ENCODE measurements at regions not wholly inside any gene's neighbourhood (a gene's known extent, or its start where the extent isn't known, plus 50 kb on each side); places are given as distances from the start of the nearest gene placed in this dataset.

- no peaks in the 10 kb centered on the region for H3K4me1 ChIP-seq
- H3K27me3 ChIP-seq = no peaks in the 10 kb centered on the region
- H3K36me3 ChIP-seq = no peaks in the 10 kb centered on the region
- H3K9ac ChIP-seq (ENCODE audit: low read depth in 2 of 2, low read length in 2 of 2) = no peak overlapping the region
- no peak for TF ChIP-seq CTCF (IDR thresholded peaks at IDR 0.05)
- no peaks in the 10 kb centered on the region for H3K9me3 ChIP-seq
- H3K27ac ChIP-seq = no peak overlapping the region
- no peak for DNase-seq
- H3K4me3 ChIP-seq = no peak overlapping the region
- intact Hi-C loops (cut with DNase I) = no loop called here
These were observed 143.2 kb upstream of the PCBD1 start for GRCh38 chr10:71031603-71032002.

- no peak overlapping the region for H3K27ac ChIP-seq
- H3K27me3 ChIP-seq = no peaks in the 10 kb centered on the region
- no peak for DNase-seq
- H3K9ac ChIP-seq (ENCODE audit: low read depth in 2 of 2, low read length in 2 of 2) = no peak overlapping the region
- no peaks in the 10 kb centered on the region for H3K4me1 ChIP-seq
- H3K36me3 ChIP-seq = no peaks in the 10 kb centered on the region
- H3K4me3 ChIP-seq = no peak overlapping the region
- H3K9me3 ChIP-seq = no peaks in the 10 kb centered on the region
- intact Hi-C loops (cut with DNase I) = no loop called here
- TF ChIP-seq CTCF (IDR thresholded peaks at IDR 0.05) = no peak
These were observed 144.5 kb upstream of the PCBD1 start for GRCh38 chr10:71032887-71033286.

- no peak for DNase-seq
- Histone ChIP-seq H3K9ac (ENCODE audit: low read depth in 2 of 2, low read length in 2 of 2) (no peak overlapping the region), H3K9me3 (no peaks in the 10 kb centered on the region), H3K27ac (no peak overlapping the region), H3K36me3 (no peaks in the 10 kb centered on the region), H3K4me1 (no peaks in the 10 kb centered on the region), H3K27me3 (no peaks in the 10 kb centered on the region), H3K4me3 (no peak overlapping the region)
- intact Hi-C loops (cut with DNase I) = no loop called here
- no peak for TF ChIP-seq CTCF (IDR thresholded peaks at IDR 0.05)
These were observed 145.1 kb upstream of the PCBD1 start for GRCh38 chr10:71033396-71033980.

- Histone ChIP-seq H3K4me3 (no peak overlapping the region), H3K9ac (ENCODE audit: low read depth in 2 of 2, low read length in 2 of 2) (no peak overlapping the region), H3K27ac (no peak overlapping the region), H3K27me3 (no peaks in the 10 kb centered on the region), H3K36me3 (no peaks in the 10 kb centered on the region), H3K9me3 (no peaks in the 10 kb centered on the region), H3K4me1 (no peaks in the 10 kb centered on the region)
- no peak for TF ChIP-seq CTCF (IDR thresholded peaks at IDR 0.05)
- intact Hi-C loops (cut with DNase I) = no loop called here
- DNase-seq = no peak
These were observed 147.3 kb upstream of the PCBD1 start for GRCh38 chr10:71035511-71036296.

GRCh38 chr10:71036297-71036966 is 148.1 kb upstream of the PCBD1 start:
- TF ChIP-seq CTCF (IDR thresholded peaks at IDR 0.05) = no peak
- intact Hi-C loops (cut with DNase I) = no loop called here

More at GRCh38 chr10:71036297-71036966, 148.1 kb upstream of the PCBD1 start:
- Histone ChIP-seq H3K9me3 (no peaks in the 10 kb centered on the region), H3K36me3 (no peaks in the 10 kb centered on the region), H3K4me3 (no peak overlapping the region), H3K27ac (no peak overlapping the region), H3K4me1 (no peaks in the 10 kb centered on the region), H3K27me3 (no peaks in the 10 kb centered on the region), H3K9ac (ENCODE audit: low read depth in 2 of 2, low read length in 2 of 2) (no peak overlapping the region)
- no peak for DNase-seq

Measured in colonic mucosa (tissue), 4 donors.